ENCODE measurements at regions not wholly inside any gene's neighbourhood (a gene's known extent, or its start where the extent isn't known, plus 50 kb on each side); places are given as distances from the start of the nearest gene placed in this dataset.
A peak's percentile ranks its signal among the peaks of the same experiment; 100 is the strongest.

DNA sequence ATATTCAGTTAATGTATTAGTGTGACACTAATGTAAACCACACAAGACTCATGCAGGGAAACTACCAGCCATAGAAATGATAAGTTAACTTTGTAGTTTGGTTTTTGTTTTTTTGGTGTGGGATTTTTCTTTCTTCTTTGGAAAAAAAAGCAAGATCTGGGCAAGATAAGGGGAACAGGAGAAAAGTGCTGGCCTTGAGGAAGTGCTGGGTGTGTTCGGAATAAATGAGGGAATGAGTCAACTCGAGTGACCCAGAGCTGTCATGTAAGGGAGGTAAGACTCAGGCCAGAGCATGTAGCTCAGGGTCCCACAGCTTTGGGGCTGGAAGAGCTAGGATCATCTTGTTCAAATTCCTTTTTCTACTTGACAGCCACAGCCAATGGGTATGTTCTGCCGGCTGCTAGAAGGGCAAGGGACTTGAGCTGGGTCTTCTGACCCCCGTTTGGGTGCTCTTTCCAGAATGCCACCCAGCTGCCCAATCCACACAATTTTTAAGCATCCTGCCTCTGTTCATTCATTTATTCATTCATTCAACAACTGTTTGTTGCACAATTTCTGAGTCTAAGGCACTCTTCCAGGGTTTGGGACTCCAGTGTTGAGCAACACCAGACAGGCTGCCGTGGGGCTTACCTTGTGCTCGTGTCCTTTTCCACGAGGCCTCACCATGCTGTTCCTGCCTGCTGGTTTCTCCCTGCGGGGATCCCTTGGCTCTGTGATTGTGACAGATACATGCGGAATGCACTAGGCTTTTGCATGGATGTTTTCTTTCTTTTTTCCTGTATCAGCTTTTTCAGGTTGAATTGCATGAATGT, 54.5 kb downstream of the CLDN34 start:
- Mint-ChIP-seq H3K27ac (no peak overlapping the region), H3K36me3 (ENCODE audit: low read depth) (peaks cover 4% of the 10 kb centered on the region), H3K4me1 (peaks cover 36% of the 10 kb centered on the region), H3K9me3 (no peaks in the 10 kb centered on the region), H3K4me3 (no peak overlapping the region), H3K27me3 (no peaks in the 10 kb centered on the region)
- DNase-seq (no peak), ATAC-seq (no peak)

- no peak overlapping the region for H3K4me3 Mint-ChIP-seq
Observed at GRCh38 chrX:10022273-10022541, 55.0 kb downstream of the CLDN34 start.

GRCh38 chrX:10022580-10023245, 55.6 kb downstream of the CLDN34 start:
- DNase-seq (no peak), ATAC-seq (no peak)
- Mint-ChIP-seq H3K4me3 (no peak overlapping the region), H3K27me3 (no peaks in the 10 kb centered on the region), H3K4me1 (peaks cover 31% of the 10 kb centered on the region), H3K27ac (no peak overlapping the region), H3K36me3 (ENCODE audit: low read depth) (no peaks in the 10 kb centered on the region), H3K9me3 (no peaks in the 10 kb centered on the region)

More at GRCh38 chrX:10022273-10022541, 55.0 kb downstream of the CLDN34 start:
- ATAC-seq (no peak), DNase-seq (no peak)
- H3K36me3 Mint-ChIP-seq (ENCODE audit: low read depth), result no peaks in the 10 kb centered on the region
- no peak overlapping the region for H3K27ac Mint-ChIP-seq
- H3K27me3 Mint-ChIP-seq, result no peaks in the 10 kb centered on the region
- peaks cover 31% of the 10 kb centered on the region for H3K4me1 Mint-ChIP-seq
- H3K9me3 Mint-ChIP-seq, result no peaks in the 10 kb centered on the region

DNA sequence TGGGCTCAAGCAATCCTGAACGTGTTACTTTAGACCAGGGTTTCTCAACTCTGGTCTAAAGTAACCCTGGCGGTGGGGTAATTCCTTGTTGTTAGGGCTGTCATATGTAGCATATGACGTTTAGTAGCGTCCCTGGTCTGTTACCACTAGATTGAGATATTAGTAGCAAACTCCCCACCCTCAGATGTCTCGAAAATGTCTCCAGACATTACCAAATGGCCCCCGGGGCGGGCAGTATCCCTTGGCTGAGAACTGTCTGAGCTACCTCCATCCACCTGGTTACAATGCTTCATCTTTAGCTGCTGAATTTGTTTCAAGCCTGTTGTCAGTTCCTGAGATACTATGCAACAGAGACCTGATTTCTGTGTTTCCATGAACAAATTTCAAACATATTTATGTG, 56.7 kb downstream of the CLDN34 start:
- no peak overlapping the region for H3K27ac Mint-ChIP-seq

DNA sequence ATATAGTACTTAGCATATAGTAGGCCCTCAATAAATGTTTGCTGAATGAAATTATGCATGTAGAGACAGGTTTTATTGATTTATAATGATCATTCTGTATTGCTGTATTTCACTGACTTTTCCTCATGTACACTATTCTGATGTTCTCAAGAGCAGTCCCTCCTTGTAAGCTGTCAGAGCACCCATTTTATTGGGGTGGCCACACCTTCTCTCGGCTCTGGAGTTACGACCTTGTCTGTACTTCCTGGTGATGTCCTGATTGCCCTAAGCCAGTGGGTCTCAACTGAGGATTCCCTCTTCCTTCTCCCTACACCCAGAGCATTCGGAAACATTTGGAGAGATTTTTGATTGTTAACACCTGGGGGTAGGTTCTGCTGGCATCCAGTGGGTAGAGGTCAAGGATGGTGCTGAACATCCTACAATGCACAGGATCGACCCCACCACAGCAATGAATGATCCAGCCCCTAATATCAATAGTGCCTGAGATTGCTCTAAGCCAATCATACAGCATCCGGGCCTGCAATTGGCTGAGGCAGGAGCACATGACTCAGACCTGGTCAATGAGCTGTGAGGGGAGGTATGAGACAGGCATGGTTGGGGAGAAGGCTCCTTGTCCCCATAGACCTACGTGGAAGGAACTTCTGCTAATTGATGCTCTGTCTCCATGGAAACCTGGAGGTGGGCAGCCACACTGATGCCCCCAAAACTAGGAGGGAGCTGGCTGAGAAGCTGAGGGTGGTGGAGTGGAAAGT, 58.8 kb downstream of the CLDN34 start:
- no peak for ATAC-seq
- no peak overlapping the region for H3K27ac Mint-ChIP-seq
- no peaks in the 10 kb centered on the region for H3K27me3 Mint-ChIP-seq
- no peaks in the 10 kb centered on the region for H3K9me3 Mint-ChIP-seq
- H3K36me3 Mint-ChIP-seq (ENCODE audit: low read depth), result no peaks in the 10 kb centered on the region
- H3K4me1 Mint-ChIP-seq, result peaks cover 30% of the 10 kb centered on the region
- H3K4me3 Mint-ChIP-seq, result no peak overlapping the region
- no peak for DNase-seq

More for the DNA sequence above, 56.7 kb downstream of the CLDN34 start:
- H3K36me3 Mint-ChIP-seq (ENCODE audit: low read depth), result no peaks in the 10 kb centered on the region
- H3K27me3 Mint-ChIP-seq, result no peaks in the 10 kb centered on the region
- ATAC-seq, result no peak
- DNase-seq, result no peak
- H3K4me1 Mint-ChIP-seq, result peaks cover 27% of the 10 kb centered on the region
- H3K4me3 Mint-ChIP-seq, result no peak overlapping the region
- no peaks in the 10 kb centered on the region for H3K9me3 Mint-ChIP-seq

GRCh38 chrX:10028283-10029104, 61.3 kb downstream of the CLDN34 start:
- DNase-seq, result no peak
- no peaks in the 10 kb centered on the region for H3K9me3 Mint-ChIP-seq
- no peak for ATAC-seq
- no peaks in the 10 kb centered on the region for H3K36me3 Mint-ChIP-seq (ENCODE audit: low read depth)
- H3K4me1 Mint-ChIP-seq, result peaks cover 20% of the 10 kb centered on the region
- no peaks in the 10 kb centered on the region for H3K27me3 Mint-ChIP-seq
- no peak overlapping the region for H3K27ac Mint-ChIP-seq
- H3K4me3 Mint-ChIP-seq, result no peak overlapping the region

- Mint-ChIP-seq H3K4me3 (no peak overlapping the region), H3K9me3 (no peaks in the 10 kb centered on the region), H3K36me3 (ENCODE audit: low read depth) (no peaks in the 10 kb centered on the region), H3K27me3 (no peaks in the 10 kb centered on the region), H3K4me1 (peaks cover 28% of the 10 kb centered on the region), H3K27ac (no peak overlapping the region)
- ATAC-seq, result no peak
- no peak for DNase-seq
Observed at GRCh38 chrX:10030570-10030969, 63.4 kb downstream of the CLDN34 start.

DNA sequence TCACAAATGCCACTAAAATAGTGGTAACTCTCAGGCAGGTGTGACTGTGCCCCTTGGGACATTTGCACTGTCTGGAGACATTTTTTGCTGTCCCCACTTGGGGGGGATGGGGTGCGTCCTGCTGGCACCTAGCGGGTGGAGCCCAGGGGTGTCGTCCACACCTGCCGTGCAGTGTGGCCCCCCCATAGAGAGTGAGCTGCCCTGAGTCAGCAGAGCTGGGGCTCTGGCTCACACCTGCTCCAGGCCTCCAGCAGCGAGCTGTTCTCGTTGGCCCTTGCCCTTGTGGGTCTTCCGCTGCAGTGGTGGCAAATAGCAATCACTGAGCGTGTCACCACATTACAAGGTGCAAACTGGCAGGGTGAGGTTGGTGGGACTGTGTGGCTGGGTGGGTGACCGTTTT, 64.6 kb downstream of the CLDN34 start:
- H3K36me3 Mint-ChIP-seq (ENCODE audit: low read depth), result no peaks in the 10 kb centered on the region
- H3K27ac Mint-ChIP-seq, result no peak overlapping the region
- H3K4me3 Mint-ChIP-seq, result no peak overlapping the region
- H3K27me3 Mint-ChIP-seq, result no peaks in the 10 kb centered on the region
- no peak for DNase-seq
- no peak for ATAC-seq
- no peaks in the 10 kb centered on the region for H3K9me3 Mint-ChIP-seq
- peaks cover 20% of the 10 kb centered on the region for H3K4me1 Mint-ChIP-seq

- Mint-ChIP-seq H3K4me3 (no peak overlapping the region), H3K27me3 (no peaks in the 10 kb centered on the region), H3K36me3 (ENCODE audit: low read depth) (no peaks in the 10 kb centered on the region), H3K4me1 (peaks cover 20% of the 10 kb centered on the region), H3K9me3 (no peaks in the 10 kb centered on the region), H3K27ac (no peak overlapping the region)
- DNase-seq, result no peak
- no peak for ATAC-seq
Observed at GRCh38 chrX:10032147-10032546, 65.0 kb downstream of the CLDN34 start.

GRCh38 chrX:10033375-10034007, 66.3 kb downstream of the CLDN34 start:
- Mint-ChIP-seq H3K27me3 (no peaks in the 10 kb centered on the region), H3K27ac (no peak overlapping the region), H3K4me1 (peaks cover 16% of the 10 kb centered on the region), H3K4me3 (no peak overlapping the region), H3K9me3 (no peaks in the 10 kb centered on the region), H3K36me3 (ENCODE audit: low read depth) (no peaks in the 10 kb centered on the region)
- DNase-seq (no peak), ATAC-seq (no peak)

GRCh38 chrX:10034740-10035260, 67.6 kb downstream of the CLDN34 start:
- ATAC-seq, result no peak
- Mint-ChIP-seq H3K4me1 (peaks cover 19% of the 10 kb centered on the region), H3K27ac (no peak overlapping the region), H3K4me3 (no peak overlapping the region), H3K27me3 (no peaks in the 10 kb centered on the region), H3K36me3 (ENCODE audit: low read depth) (no peaks in the 10 kb centered on the region), H3K9me3 (no peaks in the 10 kb centered on the region)
- no peak for DNase-seq

DNA sequence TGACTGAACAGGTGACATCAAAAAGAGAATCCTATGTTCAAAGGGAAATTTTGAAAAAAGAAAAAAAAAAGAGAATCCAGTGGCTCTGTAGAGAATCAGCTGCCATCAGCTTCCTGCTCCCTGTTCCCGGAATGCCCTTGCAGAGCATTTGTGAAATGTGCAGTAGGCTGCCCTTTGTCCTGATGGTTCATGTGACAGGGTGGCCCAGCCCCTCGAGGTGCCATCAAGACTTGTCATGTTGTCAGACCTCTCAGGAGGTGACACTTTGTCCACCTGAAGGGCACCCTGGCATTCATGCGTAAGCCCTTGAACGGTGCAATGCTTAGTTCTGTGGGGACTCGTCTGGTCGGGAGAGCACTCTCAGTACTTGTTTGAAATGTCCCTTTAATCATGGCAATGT, 71.4 kb downstream of the CLDN34 start:
- H3K9me3 Mint-ChIP-seq, result no peaks in the 10 kb centered on the region
- H3K4me1 Mint-ChIP-seq, result peaks cover 19% of the 10 kb centered on the region
- no peaks in the 10 kb centered on the region for H3K36me3 Mint-ChIP-seq (ENCODE audit: low read depth)
- H3K27ac Mint-ChIP-seq, result no peak overlapping the region
- ATAC-seq (no peak), DNase-seq (no peak)
- no peaks in the 10 kb centered on the region for H3K27me3 Mint-ChIP-seq
- H3K4me3 Mint-ChIP-seq, result no peak overlapping the region

DNA sequence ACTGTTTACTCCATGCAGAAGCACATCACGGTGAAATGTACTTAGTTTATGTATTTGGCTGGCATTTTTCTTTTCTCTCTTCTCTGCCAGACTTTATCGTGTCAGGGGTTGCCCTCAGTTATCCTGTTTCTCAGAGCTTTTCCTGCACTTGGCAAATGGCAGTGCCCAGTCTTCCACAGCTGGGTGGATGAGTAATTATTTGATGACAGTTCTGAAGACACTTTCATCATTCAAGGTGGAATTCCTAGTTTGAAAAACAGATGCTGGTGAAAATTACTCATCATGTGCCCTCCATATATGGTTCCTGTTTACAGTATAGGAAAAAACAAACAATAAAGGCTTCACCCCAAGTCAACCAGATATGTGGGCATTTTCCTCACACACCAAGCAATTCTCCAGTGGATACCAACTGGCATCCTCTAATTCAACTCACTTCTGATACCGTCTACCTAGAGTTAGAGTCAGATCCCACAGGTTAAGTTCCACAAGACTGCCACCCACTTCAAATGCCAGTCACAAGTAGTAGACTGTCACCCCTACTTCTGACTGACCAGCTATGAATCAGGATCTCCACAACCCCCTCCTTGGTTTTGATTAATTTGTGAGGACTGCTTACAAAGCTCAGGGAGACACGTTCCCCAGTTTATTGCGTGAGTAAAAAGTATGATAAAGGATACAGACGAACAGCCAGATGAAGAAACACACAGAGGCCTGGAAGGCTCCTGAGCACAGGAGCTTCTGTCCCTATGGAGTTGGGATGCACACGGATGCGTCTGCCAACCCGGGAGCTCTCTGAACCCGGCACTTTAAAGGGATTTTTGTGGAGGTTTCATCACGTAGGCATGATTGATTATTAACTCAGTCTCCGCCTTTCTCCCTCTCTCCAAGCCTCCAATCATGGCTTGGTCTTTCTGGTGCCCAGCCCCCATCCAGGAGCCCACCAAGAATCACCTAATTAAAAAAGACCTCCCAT, 72.9 kb downstream of the CLDN34 start:
- DNase-seq (no peak), ATAC-seq (peak; percentile 61)
- H3K36me3 Mint-ChIP-seq (ENCODE audit: low read depth), result no peaks in the 10 kb centered on the region
- no peaks in the 10 kb centered on the region for H3K27me3 Mint-ChIP-seq
- H3K4me3 Mint-ChIP-seq, result no peak overlapping the region
- H3K27ac Mint-ChIP-seq, result peak overlapping the region; percentile 65
- H3K4me1 Mint-ChIP-seq, result peaks cover 11% of the 10 kb centered on the region
- H3K9me3 Mint-ChIP-seq, result no peaks in the 10 kb centered on the region
